ENCODE measurements at regions not wholly inside any gene's neighbourhood (a gene's known extent, or its start where the extent isn't known, plus 50 kb on each side); places are given as distances from the start of the nearest gene placed in this dataset.

DNA sequence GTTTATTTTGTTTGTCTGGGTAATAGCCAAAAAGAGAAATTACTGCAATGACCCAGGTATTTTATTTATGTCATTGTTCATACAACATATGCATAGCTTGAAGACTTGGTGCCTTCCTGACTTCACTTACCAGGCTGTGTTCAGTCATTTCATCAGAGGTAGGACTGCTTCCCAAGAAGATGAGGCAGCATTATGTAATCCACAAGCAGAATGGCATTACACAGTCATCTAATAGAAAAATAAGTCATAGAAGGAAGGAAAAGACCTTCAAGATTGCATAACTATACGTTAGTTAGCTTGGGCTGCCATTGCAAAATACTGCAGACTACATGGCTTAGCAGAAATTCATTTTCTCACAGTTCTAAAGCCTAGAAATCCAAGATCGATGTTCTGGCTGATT, 167.5 kb downstream of the NMUR2 start:
- H3K9ac ChIP-seq (ENCODE audit: extremely low read depth, low read length, poor library complexity, severe bottlenecking) = no peak overlapping the region
- H3K27me3 ChIP-seq (ENCODE audit: control insufficient read depth, insufficient read depth, low read length, poor library complexity, severe bottlenecking) = no peaks in the 10 kb centered on the region
- H3K27ac ChIP-seq (ENCODE audit: low read depth, low read length) = no peak overlapping the region
- H3K27me3 Mint-ChIP-seq (ENCODE audit: insufficient read depth) = no peaks in the 10 kb centered on the region
- no peaks in the 10 kb centered on the region for H3K4me1 ChIP-seq (ENCODE audit: control insufficient read depth, insufficient read depth, low read length)
- H3K9me3 Mint-ChIP-seq = no peaks in the 10 kb centered on the region
- TF ChIP-seq, protein P1, sequence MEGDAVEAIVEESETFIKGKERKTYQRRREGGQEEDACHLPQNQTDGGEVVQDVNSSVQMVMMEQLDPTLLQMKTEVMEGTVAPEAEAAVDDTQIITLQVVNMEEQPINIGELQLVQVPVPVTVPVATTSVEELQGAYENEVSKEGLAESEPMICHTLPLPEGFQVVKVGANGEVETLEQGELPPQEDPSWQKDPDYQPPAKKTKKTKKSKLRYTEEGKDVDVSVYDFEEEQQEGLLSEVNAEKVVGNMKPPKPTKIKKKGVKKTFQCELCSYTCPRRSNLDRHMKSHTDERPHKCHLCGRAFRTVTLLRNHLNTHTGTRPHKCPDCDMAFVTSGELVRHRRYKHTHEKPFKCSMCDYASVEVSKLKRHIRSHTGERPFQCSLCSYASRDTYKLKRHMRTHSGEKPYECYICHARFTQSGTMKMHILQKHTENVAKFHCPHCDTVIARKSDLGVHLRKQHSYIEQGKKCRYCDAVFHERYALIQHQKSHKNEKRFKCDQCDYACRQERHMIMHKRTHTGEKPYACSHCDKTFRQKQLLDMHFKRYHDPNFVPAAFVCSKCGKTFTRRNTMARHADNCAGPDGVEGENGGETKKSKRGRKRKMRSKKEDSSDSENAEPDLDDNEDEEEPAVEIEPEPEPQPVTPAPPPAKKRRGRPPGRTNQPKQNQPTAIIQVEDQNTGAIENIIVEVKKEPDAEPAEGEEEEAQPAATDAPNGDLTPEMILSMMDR (conservative IDR thresholded peaks at IDR 0.05) = no peak
- no peak overlapping the region for H3K27ac Mint-ChIP-seq
- no peak overlapping the region for H3K4me3 Mint-ChIP-seq
- no peak overlapping the region for H3K4me3 ChIP-seq (ENCODE audit: low read length)
- 89 to 96% methylated on average over 2 of the region's 2 CpGs for WGBS, 2 experiments (ENCODE audit: insufficient coverage in 1 of 2, insufficient read length in 1 of 2)
- H3K36me3 Mint-ChIP-seq (ENCODE audit: low read depth) = no peaks in the 10 kb centered on the region
- H3K9me3 ChIP-seq (ENCODE audit: control insufficient read depth, low read length) = no peaks in the 10 kb centered on the region
- H3K36me3 ChIP-seq (ENCODE audit: control insufficient read depth, insufficient read depth, low read length) = no peaks in the 10 kb centered on the region
- H3K4me1 Mint-ChIP-seq = no peaks in the 10 kb centered on the region
- DNase-seq = no peak

DNA sequence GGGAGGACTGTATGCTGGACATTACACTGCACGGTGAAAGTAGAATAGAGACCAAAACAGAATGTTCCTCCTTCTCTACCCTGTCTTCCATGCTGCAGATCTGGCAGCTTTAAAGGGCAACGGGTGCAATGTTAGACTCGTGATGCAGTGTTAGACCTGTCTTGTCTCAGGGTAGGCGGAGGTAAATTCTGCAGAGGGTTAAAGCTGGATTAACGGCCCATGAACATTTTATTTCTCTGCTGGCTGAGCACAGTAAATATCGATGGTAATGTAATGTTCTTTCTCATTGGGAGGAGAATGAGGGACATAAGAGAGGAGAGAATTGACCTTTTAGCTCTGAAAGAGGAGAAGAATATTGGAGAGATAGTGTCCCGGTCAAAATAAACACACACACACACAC, 178.9 kb downstream of the NMUR2 start:
- Mint-ChIP-seq H3K9me3 (no peaks in the 10 kb centered on the region), H3K27me3 (ENCODE audit: insufficient read depth) (no peaks in the 10 kb centered on the region), H3K4me3 (no peak overlapping the region), H3K36me3 (ENCODE audit: low read depth) (no peaks in the 10 kb centered on the region), H3K4me1 (no peaks in the 10 kb centered on the region), H3K27ac (no peak overlapping the region)
- Histone ChIP-seq H3K9ac (ENCODE audit: extremely low read depth, low read length, poor library complexity, severe bottlenecking) (no peak overlapping the region), H3K27me3 (ENCODE audit: control insufficient read depth, insufficient read depth, low read length, poor library complexity, severe bottlenecking) (no peaks in the 10 kb centered on the region), H3K27ac (ENCODE audit: low read depth, low read length) (no peak overlapping the region), H3K36me3 (ENCODE audit: control insufficient read depth, insufficient read depth, low read length) (no peaks in the 10 kb centered on the region), H3K4me1 (ENCODE audit: control insufficient read depth, insufficient read depth, low read length) (no peaks in the 10 kb centered on the region), H3K4me3 (ENCODE audit: low read length) (no peak overlapping the region), H3K9me3 (ENCODE audit: control insufficient read depth, low read length) (no peaks in the 10 kb centered on the region)
- TF ChIP-seq, protein P1 (conservative IDR thresholded peaks at IDR 0.05) = no peak
- 89 to 93% methylated on average over 4 to 6 of the region's 7 CpGs for WGBS, 2 experiments (ENCODE audit: insufficient coverage in 1 of 2, insufficient read length in 1 of 2)
- no peak for DNase-seq

DNA sequence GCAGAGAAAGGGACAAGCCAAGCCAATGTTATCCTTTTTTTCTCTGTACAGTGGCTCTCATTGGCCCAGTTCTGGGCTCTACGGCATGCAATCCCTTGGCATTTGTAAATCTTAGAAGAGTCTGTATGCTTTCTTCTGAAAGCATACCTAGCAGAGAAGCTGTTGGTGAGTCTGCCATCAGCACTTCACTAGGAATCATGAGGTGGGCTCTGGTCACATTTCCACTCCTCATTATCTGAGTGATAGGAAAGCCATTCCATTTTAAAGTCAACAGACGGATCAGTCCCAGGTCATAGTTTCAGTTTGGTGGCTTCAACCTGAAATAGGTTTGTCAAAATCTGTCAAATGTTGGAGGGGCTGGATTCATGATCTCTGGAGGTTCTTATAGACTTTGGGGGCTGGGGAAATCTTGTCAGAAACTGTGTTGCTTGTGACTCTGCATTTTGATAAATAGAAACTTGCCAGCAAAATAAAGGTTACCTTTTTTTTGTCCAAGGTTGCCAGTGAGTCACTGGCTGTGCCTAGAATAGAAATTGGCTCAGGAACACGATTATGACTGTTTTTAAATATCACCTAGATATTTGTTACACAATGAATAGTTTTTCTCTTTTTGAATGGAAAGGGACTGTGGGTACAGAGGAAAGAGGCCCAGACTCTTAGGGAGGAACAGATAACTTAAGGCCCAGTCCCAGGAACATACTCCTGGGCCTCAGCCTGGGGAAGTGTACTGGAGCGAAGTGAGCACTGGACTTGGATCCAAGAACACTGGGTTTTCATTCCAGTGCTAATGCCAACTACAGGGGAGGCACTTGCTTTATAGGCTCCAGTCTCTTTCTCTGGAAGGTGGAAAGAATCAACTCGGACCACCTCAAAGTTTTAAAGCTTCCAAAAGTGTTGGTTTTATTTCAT, 183.1 kb downstream of the NMUR2 start:
- Mint-ChIP-seq H3K4me3 (no peak overlapping the region), H3K9me3 (no peaks in the 10 kb centered on the region), H3K36me3 (ENCODE audit: low read depth) (no peaks in the 10 kb centered on the region), H3K27me3 (ENCODE audit: insufficient read depth) (no peaks in the 10 kb centered on the region), H3K27ac (no peak overlapping the region), H3K4me1 (no peaks in the 10 kb centered on the region)
- Histone ChIP-seq H3K9ac (ENCODE audit: extremely low read depth, low read length, poor library complexity, severe bottlenecking) (no peak overlapping the region), H3K9me3 (ENCODE audit: control insufficient read depth, low read length) (no peaks in the 10 kb centered on the region), H3K27me3 (ENCODE audit: control insufficient read depth, insufficient read depth, low read length, poor library complexity, severe bottlenecking) (no peaks in the 10 kb centered on the region), H3K36me3 (ENCODE audit: control insufficient read depth, insufficient read depth, low read length) (no peaks in the 10 kb centered on the region), H3K4me1 (ENCODE audit: control insufficient read depth, insufficient read depth, low read length) (no peaks in the 10 kb centered on the region), H3K4me3 (ENCODE audit: low read length) (no peak overlapping the region), H3K27ac (ENCODE audit: low read depth, low read length) (no peak overlapping the region)
- WGBS, 2 experiments (ENCODE audit: insufficient coverage in 1 of 2, insufficient read length in 1 of 2) = 88 to 100% methylated on average over 2 to 5 of the region's 5 CpGs
- no peak for DNase-seq
- TF ChIP-seq, protein P1 (conservative IDR thresholded peaks at IDR 0.05) = no peak

Measured in endodermal cell (in vitro differentiated cells).